Caco-2 (cell line): ENCODE measurements at regions not wholly inside any gene's neighbourhood (a gene's known extent, or its start where the extent isn't known, plus 50 kb on each side); places are given as distances from the start of the nearest gene placed in this dataset.

Experiments
- BruUV-seq: library from RNA; stranded (reverse); fragments of 400-500 nt; replicated peaks from 2 replicates; lab custom pipeline; 2021; lab: Mats Ljungman, UMichigan
- CTCF ChIA-PET: fragments of 300-600 bp; sonication (Branson Sonifier 250); formaldehyde crosslinking; loops from one replicate; lab custom pipeline; 2022; ENCODE audit warnings: antibody characterized with exemption; lab: Charles Lee
- POLR2A ChIA-PET: fragments of 300-600 bp; sonication (Branson Sonifier 250); formaldehyde crosslinking; loops from one replicate; lab custom pipeline; 2022; ENCODE audit warnings: antibody characterized with exemption; lab: Charles Lee
- DNase-seq, 2 experiments: peaks; one replicate each; pipeline versions ENCODE4 v3.0.0 to v3.0.0-alpha.2; 2020 to 2022
- H3K27me3 ChIP-seq: replicated peaks from 2 replicates; pipeline ENCODE4 v1.6.0; 2011; ENCODE audit warnings: low read length; ENCODE audit not compliant: control insufficient read depth, insufficient read depth
- H3K36me3 ChIP-seq: 2 replicates; pipeline ENCODE4 v1.5.1; 2011; ENCODE audit warnings: low read length; ENCODE audit not compliant: control insufficient read depth, insufficient read depth
- H3K4me1 ChIP-seq: fragments of 250-450 bp; sonication (Bioruptor Pico); 2 replicates; pipeline ENCODE4 v1.5.1; 2020; ENCODE audit warnings: mild to moderate bottlenecking
- H3K4me3 ChIP-seq: 2 replicates; pipeline ENCODE4 v1.5.1; 2011; ENCODE audit warnings: low read depth, mild to moderate bottlenecking, control low read depth, low read length
- H3K9me3 ChIP-seq: fragments of 250-450 bp; sonication (Bioruptor Pico); 2 replicates; pipeline ENCODE4 v1.5.1; 2020; ENCODE audit warnings: mild to moderate bottlenecking, moderate library complexity
- H3K27ac Mint-ChIP-seq: one replicate; pipeline ENCODE4 v1.8.0; 2022; ENCODE audit warnings: mixed read lengths; ENCODE audit not compliant: unreplicated experiment
- H3K27me3 Mint-ChIP-seq: one replicate; pipeline ENCODE4 v1.8.0; 2022; ENCODE audit warnings: mixed read lengths; ENCODE audit not compliant: insufficient read depth, unreplicated experiment
- H3K36me3 Mint-ChIP-seq: one replicate; pipeline ENCODE4 v1.8.0; 2022; ENCODE audit warnings: mild to moderate bottlenecking, mixed read lengths; ENCODE audit not compliant: insufficient read depth, unreplicated experiment
- H3K4me1 Mint-ChIP-seq: one replicate; pipeline ENCODE4 v1.8.0; 2022; ENCODE audit warnings: low read depth, mixed read lengths; ENCODE audit not compliant: unreplicated experiment
- H3K4me3 Mint-ChIP-seq: one replicate; pipeline ENCODE4 v1.8.0; 2022; ENCODE audit warnings: mild to moderate bottlenecking, moderate library complexity, mixed read lengths; ENCODE audit not compliant: unreplicated experiment
- H3K9me3 Mint-ChIP-seq: one replicate; pipeline ENCODE4 v1.8.0; 2022; ENCODE audit warnings: mixed read lengths; ENCODE audit not compliant: unreplicated experiment
- intact Hi-C: fragments of 100-400 bp; cut with micrococcal nuclease; formaldehyde crosslinking; loops from one replicate; pipeline ENCODE4 v1.10.0; 2022; ENCODE audit not compliant: unreplicated experiment
- TF ChIP-seq, protein P1 (sequence below), 2 experiments: fragments of 200-600 bp in 1 of 2; IDR thresholded peaks; 1 replicate in 1 of 2; 2 replicates in 1 of 2; pipeline versions ENCODE4 v1.5.1 to v1.8.0; 2011 to 2022; ENCODE audit warnings: antibody characterized with exemption in 1 of 2, control low read depth in 1 of 2, inconsistent platforms in 1 of 2, low read depth in 1 of 2, low read length in 1 of 2, mild to moderate bottlenecking in 1 of 2, moderate library complexity in 1 of 2; ENCODE audit not compliant: insufficient read depth in 1 of 2, severe bottlenecking in 1 of 2, unreplicated experiment in 1 of 2

DNA sequence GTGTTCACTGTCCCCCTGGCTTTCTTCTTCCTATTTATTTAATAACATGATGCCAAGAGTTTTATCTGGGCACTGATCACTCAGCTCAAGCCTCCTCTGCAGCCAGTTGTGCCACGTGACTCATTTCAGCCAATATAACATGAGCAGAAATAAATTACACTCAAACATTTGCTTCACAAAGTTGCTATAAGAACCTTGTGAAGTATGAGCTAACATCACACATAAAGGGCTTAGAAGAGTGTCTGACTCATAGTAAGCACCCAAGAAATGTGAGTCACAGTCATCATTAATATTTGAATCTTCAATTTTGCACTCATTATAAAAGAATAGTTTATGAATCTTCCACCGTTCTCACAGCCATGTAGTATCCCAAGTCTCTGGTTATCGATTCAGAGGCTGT, 414.6 kb upstream of the NPVF start:
- Mint-ChIP-seq H3K36me3 (no peaks in the 10 kb centered on the region), H3K4me3 (no peak overlapping the region), H3K27me3 (peaks cover 12% of the 10 kb centered on the region), H3K4me1 (no peaks in the 10 kb centered on the region), H3K9me3 (no peaks in the 10 kb centered on the region), H3K27ac (no peak overlapping the region)
- TF ChIP-seq, protein P1, sequence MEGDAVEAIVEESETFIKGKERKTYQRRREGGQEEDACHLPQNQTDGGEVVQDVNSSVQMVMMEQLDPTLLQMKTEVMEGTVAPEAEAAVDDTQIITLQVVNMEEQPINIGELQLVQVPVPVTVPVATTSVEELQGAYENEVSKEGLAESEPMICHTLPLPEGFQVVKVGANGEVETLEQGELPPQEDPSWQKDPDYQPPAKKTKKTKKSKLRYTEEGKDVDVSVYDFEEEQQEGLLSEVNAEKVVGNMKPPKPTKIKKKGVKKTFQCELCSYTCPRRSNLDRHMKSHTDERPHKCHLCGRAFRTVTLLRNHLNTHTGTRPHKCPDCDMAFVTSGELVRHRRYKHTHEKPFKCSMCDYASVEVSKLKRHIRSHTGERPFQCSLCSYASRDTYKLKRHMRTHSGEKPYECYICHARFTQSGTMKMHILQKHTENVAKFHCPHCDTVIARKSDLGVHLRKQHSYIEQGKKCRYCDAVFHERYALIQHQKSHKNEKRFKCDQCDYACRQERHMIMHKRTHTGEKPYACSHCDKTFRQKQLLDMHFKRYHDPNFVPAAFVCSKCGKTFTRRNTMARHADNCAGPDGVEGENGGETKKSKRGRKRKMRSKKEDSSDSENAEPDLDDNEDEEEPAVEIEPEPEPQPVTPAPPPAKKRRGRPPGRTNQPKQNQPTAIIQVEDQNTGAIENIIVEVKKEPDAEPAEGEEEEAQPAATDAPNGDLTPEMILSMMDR (IDR thresholded peaks at IDR 0.05; ENCODE audit: insufficient read depth in 1 of 2, low read depth in 1 of 2, low read length in 1 of 2, severe bottlenecking in 1 of 2, unreplicated experiment in 1 of 2), result no peak
- BruUV-seq, result no TSS peak
- no peak for DNase-seq
- intact Hi-C loops, result no loop called here
- no peaks in the 10 kb centered on the region for H3K4me1 ChIP-seq
- no peak overlapping the region for H3K4me3 ChIP-seq
- no peaks in the 10 kb centered on the region for H3K27me3 ChIP-seq
- no peaks in the 10 kb centered on the region for H3K36me3 ChIP-seq
- POLR2A ChIA-PET, result no interaction called here
- CTCF ChIA-PET, result no interaction called here
- no peaks in the 10 kb centered on the region for H3K9me3 ChIP-seq

DNA sequence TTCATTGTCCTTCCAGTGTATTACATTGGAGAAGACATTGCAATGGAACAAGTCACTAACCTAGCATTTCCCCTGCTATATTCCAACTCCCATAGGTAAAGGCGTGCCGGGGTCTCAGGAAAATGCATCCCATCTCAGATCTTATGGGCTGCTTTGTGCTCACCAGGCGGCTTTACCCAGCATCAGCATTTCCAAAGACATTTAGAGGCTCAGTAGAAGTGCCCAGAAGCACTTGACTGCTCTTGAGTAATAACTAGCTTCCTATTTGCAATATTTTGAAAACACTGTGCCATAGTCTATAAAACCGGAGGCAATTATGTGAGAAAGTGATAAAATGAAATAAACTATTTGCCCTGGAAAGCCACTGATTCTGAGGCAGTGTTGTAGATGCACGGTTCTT, 415.0 kb upstream of the NPVF start:
- H3K4me3 Mint-ChIP-seq, result no peak overlapping the region
- intact Hi-C loops, result no loop called here
- H3K4me1 ChIP-seq, result no peaks in the 10 kb centered on the region
- no peaks in the 10 kb centered on the region for H3K9me3 Mint-ChIP-seq
- H3K27me3 ChIP-seq, result no peaks in the 10 kb centered on the region
- CTCF ChIA-PET, result no interaction called here
- no peaks in the 10 kb centered on the region for H3K36me3 ChIP-seq
- DNase-seq, result no peak
- no TSS peak for BruUV-seq
- peaks cover 12% of the 10 kb centered on the region for H3K27me3 Mint-ChIP-seq
- POLR2A ChIA-PET, result no interaction called here
- no peaks in the 10 kb centered on the region for H3K4me1 Mint-ChIP-seq
- TF ChIP-seq, protein P1 (IDR thresholded peaks at IDR 0.05; ENCODE audit: insufficient read depth in 1 of 2, low read depth in 1 of 2, low read length in 1 of 2, severe bottlenecking in 1 of 2, unreplicated experiment in 1 of 2), result no peak
- H3K36me3 Mint-ChIP-seq, result no peaks in the 10 kb centered on the region
- no peak overlapping the region for H3K4me3 ChIP-seq
- no peaks in the 10 kb centered on the region for H3K9me3 ChIP-seq
- H3K27ac Mint-ChIP-seq, result no peak overlapping the region

- intact Hi-C loops, result no loop called here
- TF ChIP-seq, protein P1 (IDR thresholded peaks at IDR 0.05; ENCODE audit: insufficient read depth in 1 of 2, low read depth in 1 of 2, low read length in 1 of 2, severe bottlenecking in 1 of 2, unreplicated experiment in 1 of 2), result no peak
- Mint-ChIP-seq H3K4me3 (no peak overlapping the region), H3K27ac (no peak overlapping the region), H3K36me3 (no peaks in the 10 kb centered on the region), H3K27me3 (peaks cover 10% of the 10 kb centered on the region), H3K9me3 (no peaks in the 10 kb centered on the region), H3K4me1 (no peaks in the 10 kb centered on the region)
- H3K4me1 ChIP-seq, result no peaks in the 10 kb centered on the region
- no peaks in the 10 kb centered on the region for H3K27me3 ChIP-seq
- ChIA-PET CTCF (no interaction called here), POLR2A (no interaction called here)
- no peak for DNase-seq
- no peak overlapping the region for H3K4me3 ChIP-seq
- H3K9me3 ChIP-seq, result no peaks in the 10 kb centered on the region
- H3K36me3 ChIP-seq, result no peaks in the 10 kb centered on the region
- BruUV-seq, result no TSS peak
Observed at GRCh38 chr7:25643770-25644394, 415.6 kb upstream of the NPVF start.
